ENCODE measurements at regions not wholly inside any gene's neighbourhood (a gene's known extent, or its start where the extent isn't known, plus 50 kb on each side); places are given as distances from the start of the nearest gene placed in this dataset.

- TF ChIP-seq EP300 (IDR thresholded peaks at IDR 0.05), result no peak
- TF ChIP-seq, protein P1, sequence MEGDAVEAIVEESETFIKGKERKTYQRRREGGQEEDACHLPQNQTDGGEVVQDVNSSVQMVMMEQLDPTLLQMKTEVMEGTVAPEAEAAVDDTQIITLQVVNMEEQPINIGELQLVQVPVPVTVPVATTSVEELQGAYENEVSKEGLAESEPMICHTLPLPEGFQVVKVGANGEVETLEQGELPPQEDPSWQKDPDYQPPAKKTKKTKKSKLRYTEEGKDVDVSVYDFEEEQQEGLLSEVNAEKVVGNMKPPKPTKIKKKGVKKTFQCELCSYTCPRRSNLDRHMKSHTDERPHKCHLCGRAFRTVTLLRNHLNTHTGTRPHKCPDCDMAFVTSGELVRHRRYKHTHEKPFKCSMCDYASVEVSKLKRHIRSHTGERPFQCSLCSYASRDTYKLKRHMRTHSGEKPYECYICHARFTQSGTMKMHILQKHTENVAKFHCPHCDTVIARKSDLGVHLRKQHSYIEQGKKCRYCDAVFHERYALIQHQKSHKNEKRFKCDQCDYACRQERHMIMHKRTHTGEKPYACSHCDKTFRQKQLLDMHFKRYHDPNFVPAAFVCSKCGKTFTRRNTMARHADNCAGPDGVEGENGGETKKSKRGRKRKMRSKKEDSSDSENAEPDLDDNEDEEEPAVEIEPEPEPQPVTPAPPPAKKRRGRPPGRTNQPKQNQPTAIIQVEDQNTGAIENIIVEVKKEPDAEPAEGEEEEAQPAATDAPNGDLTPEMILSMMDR (IDR thresholded peaks at IDR 0.05), result no peak
- no peak for TF ChIP-seq POLR2AphosphoS5 (IDR thresholded peaks at IDR 0.05)
Observed at GRCh38 chr12:124702736-124703135, 135.3 kb upstream of the NCOR2 start.

Measured in gastroesophageal sphincter (tissue), 3 donors.